G401.6 (cell line): ENCODE measurements at regions not wholly inside any gene's neighbourhood (a gene's known extent, or its start where the extent isn't known, plus 50 kb on each side); places are given as distances from the start of the nearest gene placed in this dataset.

Experiments used
- FAIRE-seq: peaks from 2 replicates; lab custom pipeline; 2012; peaks lifted over from hg19 to GRCh38; lab: Jason Lieb, UNC

DNA sequence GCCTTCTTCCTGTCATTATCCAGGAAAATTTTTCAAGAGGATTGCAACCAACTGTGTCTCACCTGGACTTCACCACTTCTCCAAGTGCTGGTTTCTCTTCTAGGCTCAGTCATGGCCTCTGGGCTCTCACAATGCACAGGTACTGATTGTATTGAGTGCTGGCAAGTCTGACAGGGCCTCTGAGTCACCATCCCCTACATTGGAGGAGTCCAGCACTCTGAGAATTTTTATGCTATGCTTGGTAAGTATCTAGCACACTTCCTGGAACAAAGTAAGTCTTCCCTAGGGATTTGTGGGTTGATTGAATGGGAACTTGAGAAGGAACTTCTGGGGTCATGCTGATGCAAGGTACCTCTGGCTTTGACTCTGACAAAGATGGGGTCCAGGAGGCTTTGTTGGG lies 147.2 kb upstream of the CELF4 start:
- FAIRE-seq = no peak

DNA sequence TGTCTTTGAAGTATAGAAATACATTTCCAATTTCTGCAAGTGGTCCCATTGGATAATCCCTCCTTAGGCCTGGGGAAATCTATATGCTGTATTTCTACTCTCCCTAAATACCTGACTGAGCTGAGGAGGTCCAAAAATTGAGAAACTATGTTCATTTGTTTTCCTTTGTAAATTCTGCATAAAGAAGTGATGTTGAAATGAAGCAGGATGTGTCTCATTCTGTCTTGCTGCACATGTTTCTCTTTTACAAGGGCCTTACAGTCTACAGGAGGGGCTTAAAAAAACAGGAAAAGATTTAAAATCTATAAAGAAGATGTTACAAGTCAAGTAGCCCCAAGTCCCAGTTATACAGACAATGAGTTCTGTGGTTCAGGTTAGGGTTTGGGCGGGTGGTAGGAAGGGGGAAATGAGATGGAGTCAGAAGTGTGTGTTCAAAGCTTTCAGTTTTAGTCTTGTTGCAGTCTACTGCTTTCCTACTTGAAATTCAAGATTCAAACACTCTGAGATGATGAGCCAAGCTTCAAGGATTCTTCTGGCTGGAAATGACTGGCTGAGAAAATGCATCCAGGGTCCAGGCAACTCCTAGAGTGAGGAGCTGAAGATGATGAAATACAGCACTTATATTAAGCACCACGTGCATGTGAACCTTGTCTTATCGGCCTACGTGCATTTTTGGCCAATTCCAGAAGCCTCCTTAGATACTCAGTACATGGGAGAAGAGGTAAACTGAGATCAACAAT lies 146.3 kb upstream of the CELF4 start:
- FAIRE-seq = no peak

DNA sequence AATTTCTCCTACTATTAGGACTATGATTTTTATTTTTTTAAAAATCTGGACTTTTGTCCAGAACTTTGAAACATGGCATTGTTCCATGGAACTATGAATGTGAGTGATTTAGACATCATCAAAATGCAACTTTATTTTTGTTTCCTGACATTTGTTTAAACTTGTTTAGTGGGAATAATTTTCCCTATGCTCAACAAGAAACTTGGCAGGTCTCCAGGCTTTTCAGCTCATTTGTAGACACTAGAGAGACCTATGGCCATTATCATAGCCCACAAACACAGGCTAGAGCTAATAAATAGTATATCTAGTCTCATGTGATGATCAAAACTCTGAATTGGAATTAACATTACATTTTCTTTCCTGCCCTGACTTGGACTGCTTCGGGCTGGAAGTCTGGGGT lies 145.1 kb upstream of the CELF4 start:
- FAIRE-seq = no peak

DNA sequence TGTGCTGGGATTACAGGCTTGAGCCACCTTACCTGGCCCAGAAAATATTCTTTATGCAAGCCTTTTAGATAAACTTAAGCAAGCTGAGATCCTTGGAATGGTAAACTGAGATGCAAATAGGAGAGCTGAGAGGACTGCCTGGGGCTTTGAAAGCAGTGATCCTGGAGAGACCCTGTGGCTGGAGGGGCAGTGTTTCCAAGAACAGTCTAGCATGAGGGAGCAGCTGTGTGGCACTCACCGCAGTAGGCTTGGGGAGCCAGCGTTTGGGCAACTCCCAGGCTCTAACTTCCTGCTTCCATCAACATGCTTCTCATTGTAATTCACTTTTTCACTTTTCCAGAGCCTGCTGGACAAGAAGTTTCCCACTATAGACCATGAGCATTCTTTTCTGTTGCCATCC lies 144.1 kb upstream of the CELF4 start:
- no peak for FAIRE-seq

DNA sequence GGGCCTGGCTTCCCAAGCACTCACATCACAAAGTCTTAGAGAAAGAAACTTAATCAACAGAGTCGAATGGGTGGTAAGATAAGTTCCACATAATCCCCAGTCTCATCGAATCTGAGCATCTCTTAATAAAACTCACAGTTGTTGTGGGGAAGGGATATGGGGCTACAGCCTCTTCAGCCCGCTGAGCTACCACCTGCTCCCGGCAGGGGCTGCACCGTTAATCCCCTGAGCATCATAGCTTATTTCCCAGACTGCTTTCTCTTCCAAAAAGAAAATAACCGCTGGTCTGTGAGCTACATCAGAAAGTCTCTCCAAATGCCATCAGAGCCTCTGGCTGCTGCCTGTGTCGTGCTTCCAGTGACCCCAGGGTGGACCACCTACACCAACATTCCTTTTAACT lies 139.4 kb upstream of the CELF4 start:
- no peak for FAIRE-seq

DNA sequence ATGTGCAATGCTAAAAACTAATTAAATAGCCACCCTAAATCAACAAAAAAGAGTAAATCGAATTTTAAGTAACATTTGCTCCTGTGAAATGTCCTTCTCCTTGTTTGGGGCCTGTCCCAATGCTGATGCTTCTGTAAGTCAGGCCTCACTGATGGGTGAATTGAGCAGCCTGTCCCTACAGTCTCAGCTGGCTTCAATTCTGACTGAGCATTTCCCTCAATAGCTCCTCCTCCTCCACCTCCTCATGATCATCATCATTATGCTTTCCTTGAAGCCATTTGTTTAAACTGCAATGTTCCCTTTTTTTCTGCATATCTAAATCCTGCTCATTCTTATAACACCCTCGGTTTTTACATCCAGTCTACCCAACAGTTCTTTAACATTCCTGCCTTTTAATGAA lies 137.2 kb upstream of the CELF4 start:
- FAIRE-seq = no peak

DNA sequence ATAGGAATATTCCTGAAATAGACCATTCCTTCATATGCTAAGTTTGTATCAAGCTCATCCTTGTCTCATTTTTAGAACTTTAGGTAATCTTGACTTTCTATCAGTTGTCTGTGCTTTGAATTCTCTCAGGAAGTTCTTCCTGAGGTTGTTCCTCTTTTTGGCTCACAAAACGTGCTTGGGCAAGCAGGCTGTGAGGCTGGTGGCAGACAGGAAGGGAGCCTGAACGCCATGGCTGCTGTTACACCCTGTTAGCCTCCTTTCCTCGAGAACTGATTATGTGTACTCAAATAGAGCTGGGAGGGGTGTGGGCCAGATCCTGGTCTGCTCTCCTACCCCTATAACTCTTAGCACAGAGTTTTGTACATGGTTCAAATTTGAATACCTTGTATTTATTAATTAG lies 136.4 kb upstream of the CELF4 start:
- FAIRE-seq = no peak

DNA sequence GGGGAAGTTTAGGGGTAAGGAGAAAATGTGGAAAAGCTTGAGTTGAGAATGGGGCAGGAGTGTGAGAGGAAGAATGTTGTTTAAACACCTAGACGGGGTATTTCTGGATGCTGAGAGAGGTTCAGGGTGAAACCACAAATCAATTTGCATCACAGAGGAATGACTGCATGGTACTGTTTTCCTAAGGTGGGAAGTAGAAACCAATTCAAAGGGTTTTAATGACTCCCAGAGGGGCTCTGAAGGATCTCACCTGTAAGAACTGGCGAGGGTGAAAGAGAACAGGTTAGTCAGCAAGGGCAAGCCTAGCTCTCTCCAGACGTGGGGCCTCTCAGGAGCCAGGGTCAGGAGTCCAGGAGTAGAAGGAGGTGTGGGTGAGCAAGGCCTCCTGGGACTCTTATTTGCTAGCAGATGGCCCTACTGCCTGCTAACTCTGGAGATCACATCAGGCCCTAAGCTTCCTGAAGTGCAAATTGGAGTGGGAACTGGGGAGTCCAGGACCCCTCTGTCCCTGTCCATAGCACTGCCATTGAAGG lies 133.0 kb upstream of the CELF4 start:
- FAIRE-seq = no peak

DNA sequence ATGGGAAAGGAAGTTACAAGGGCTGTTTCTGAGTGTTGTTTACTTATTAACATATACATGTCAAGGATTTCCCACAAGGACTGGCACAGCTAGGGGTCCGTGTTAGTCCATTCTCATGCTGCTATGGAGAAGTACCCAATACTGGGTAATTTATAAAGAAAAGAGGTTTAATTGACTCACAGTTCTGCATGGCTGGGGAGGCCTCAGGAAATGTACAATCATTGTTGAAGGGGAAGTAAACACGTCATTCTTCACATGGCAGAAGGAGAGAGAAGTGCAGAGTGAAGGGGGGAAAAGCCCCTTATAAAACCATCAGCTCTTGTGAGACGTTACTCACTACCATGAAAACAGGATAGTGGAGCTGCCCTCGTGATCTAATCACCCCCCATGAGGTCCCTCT lies 128.9 kb upstream of the CELF4 start:
- FAIRE-seq = no peak

DNA sequence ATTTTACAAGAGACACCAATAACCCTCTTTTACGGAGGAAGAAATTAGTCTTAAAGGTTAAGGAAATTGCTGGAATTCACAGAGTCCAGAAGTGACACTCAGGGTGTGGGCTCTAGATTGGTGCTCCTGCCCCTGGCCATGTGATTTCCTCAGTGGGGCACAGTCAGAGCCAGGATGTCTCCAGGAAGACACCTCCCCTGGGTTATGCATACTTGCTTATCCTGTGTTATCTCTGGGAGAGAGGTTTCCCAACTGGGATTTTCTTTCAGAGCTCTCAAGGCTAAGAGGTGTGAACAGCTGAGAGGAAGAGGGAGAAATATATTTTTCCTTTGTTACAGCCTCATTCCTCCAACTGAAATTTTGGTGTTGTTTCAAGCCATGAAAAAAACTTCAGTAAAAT lies 125.6 kb upstream of the CELF4 start:
- FAIRE-seq = no peak

DNA sequence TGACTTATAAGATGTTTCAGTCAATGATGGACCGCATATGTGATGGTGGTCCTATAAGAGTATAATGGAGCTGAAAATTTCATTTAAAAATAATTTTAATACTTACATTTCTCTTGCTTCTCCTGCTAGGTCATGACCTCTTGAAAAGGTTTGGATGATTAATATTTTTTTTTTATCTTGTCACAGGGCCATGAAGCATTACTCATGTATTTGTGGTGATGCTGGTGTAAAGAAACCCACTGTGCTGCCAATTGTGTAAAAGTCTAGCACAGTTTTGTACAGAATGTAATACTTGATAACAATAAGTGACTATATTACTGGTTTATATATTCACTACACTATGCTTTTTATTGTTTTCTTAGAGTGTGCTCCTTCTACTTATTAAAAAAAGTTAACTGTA lies 124.2 kb upstream of the CELF4 start:
- no peak for FAIRE-seq

DNA sequence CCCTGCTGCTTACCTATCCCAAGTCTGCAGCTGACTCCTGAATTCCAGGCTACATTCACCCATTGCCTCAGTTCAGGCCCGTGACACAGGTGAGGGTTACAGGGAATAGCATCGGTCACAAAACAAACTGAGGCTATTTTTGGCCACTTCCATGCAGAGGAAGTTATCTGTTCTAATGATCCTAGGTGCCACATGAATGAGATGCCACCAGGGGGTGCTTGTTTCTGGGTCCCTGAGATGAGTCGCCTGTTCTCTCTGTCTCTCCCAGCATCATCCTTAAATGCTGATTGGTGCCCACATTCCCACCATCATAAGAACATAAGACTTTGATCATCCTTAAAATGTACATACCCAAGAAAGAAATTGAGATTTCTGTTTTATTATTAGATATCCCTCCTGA lies 119.0 kb upstream of the CELF4 start:
- no peak for FAIRE-seq

DNA sequence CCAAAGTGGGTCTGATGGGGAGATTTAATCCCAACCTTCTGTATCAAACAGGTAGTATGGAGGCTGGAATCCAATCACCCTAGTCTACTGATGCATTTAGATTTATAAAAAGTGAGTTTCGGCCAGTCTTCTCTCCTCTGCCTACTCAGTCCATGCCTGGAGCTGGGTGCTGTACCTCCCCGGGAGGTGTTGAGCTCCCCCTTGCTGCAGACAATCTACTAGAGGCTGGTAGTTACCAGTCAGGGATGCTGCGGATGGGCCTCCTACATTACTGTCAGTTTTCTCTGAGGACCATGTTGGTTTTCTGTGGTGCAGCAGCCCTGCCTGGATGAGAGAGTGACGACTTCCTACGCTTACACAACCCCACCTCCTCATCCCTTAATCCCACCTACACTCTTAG lies 118.6 kb upstream of the CELF4 start:
- no peak for FAIRE-seq

DNA sequence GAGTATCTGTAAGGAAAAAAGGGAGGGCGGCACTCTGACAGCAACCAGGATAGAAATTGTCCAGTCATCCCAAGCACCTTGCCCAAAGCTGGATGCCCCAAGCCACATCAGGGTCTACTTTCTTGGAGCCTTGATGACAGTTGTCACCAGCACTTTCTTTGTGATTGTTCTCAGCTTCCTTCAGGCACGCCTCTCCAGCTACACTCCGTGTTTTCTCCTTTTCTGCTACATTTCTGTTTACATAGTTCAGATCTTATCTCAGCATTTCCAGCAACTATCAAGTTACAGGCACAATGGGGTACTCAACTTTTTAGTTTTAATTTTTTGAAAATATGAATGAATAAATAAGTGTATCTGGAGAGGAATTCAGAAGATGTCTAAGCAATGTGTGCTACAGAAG lies 115.3 kb upstream of the CELF4 start:
- FAIRE-seq = no peak

DNA sequence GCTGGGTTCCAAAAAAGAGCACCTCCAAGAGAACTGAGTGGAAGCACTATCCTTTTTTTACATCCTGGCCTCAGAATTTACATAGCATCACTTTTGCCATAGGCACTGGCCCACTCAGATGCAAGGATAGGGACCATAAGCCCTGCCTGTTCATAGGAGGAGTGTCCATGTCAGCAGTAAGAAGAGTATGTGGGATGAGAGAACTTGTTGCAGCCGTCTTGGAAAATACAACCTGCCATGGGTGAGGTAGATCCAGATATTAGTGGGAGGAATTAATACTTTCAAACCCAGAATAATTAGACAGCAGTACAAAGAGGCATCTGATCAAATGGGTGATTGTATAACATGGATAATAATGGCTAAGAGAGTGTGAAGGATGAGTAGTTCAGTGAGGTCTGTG lies 110.7 kb upstream of the CELF4 start:
- FAIRE-seq = no peak

DNA sequence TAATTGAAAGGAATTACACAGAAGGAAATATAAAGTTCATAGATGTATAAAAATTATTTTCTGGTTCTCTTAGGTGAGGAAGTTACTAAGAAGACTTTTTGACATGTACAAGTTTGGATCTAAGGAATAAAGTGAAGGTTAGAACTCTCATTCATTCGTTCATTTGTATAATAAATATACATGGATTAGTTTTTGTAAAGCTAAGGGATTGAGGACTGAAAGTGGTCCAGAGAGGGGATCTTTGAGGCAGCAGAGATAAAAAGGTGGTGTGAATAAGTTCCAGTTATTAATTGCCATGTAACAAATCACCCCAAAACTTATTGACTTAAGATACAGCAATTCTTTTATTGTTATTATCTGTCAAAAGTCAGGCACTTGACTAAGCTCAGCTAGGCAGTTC lies 110.1 kb upstream of the CELF4 start:
- FAIRE-seq = no peak

DNA sequence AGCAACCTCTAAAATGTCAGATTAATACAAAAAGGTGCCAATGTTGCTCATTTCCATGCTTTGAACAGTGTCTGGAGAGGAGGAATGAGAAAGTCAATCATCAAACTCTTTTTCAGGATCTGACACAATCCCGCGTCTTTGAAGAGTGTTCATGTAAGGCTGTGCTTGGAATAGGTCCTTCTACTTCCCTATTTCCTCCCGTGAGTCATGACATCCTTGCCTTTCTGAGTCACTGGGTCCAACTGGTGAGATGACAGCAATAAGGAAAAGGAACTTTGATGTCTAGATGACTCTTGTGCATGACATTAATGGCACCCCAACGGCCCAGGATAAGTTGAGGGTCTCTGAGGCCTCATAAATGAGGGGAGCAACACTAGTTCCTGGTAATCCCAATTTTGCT lies 109.0 kb upstream of the CELF4 start:
- no peak for FAIRE-seq

DNA sequence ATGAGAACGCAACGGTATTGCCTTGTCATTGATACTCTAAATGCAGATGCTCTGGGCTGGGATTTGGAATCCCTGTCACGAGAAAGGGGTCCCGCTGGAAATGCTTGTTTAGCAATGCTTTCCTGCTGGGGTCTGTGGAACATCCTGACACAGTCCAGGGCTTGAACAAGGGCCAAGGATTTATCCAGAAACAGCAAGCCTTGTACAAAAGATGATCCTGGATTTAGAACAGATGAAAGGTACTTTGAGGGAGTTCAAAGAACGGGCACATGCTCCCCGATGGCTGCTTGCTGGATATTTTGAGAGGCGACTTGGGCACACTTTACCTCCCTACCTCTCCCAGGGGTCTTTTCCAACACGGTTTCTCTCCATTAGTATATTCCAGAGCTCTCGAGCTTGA lies 108.1 kb upstream of the CELF4 start:
- no peak for FAIRE-seq

DNA sequence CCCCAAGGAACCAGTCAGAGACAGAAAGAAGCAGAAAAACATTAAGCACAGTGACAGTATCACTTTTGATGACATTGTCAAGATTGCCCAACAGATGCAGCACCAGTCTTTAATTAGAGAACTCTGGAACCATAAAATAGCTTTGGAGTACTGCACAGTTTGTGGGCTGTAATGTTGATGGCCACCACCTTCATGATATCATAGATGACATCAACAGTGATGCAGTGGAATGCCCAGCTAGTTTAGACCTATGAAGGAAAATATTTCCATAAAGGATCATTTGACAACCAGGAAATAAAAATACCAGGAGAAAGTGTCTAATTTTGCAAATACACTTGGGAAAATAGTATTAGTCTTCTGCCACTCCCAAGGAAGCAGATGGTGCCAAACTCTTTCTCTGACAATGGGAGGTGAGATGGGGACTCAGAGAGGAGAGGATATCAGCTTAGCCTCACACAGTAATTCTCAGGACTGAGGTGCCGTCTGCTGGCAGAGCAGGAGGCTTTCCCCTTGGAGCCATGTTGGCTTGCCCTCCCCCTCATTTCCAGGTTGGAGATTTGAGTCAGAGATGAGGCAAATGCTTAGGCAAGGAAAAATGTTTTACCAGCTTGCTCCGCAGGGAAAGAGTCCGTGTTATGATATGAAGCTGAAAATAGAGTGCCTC lies 107.5 kb upstream of the CELF4 start:
- FAIRE-seq = no peak

DNA sequence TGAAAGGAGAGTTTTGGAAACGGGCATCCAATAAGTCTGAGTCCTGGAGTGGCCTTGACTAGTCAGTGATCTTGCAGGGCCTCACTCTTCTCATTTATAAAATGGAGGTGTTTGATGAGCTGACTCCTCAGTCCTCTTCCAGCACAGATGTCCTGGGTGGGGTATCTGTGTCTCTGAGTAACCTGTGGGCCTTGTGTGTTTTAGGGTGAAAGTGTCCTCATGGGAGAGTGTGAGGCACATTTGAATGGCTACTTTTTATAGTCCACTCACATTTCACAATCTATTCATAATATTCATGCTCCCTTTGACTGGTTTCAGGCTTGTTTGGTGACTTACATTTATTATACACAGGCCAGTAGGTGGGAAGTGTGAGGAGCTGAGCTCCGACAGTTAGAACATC lies 106.4 kb upstream of the CELF4 start:
- no peak for FAIRE-seq

DNA sequence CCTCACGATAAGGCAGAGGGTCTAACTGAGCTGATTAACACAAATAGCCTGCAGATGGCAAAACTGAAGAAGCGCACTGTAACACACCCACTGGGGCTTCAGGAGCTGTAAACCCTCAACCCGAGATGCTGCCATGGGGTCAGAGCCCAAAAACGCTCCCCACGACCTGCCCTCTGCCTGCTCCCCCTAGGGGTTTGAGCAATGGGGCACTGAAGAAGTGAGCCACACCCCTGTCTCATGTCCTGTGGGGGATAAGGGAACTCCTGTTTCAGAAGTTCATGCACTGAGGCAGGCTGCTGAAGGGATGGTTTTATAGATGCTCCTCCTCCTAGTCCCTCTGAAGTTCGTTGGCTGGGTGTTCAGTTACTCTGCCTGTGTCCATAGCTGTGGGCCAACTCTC lies 105.9 kb upstream of the CELF4 start:
- no peak for FAIRE-seq

DNA sequence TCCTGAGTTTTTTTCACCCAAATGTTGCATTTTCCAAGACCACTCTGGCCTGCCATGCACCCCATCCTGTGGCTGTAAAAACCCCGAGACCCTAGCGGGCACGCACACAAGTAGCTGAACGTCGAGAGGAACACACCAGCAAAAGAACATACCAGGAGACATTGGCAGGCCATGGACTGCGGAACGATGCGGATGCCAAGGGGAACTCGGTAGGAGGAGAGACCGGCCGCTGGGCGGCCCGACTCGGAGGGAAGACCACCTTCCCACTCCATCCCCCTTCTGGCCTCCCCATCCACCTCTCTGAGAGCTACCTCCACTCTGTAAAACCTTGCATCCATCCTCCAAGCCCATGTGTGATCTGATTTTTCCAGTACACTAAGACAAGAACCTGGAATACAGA lies 105.5 kb upstream of the CELF4 start:
- FAIRE-seq = no peak

DNA sequence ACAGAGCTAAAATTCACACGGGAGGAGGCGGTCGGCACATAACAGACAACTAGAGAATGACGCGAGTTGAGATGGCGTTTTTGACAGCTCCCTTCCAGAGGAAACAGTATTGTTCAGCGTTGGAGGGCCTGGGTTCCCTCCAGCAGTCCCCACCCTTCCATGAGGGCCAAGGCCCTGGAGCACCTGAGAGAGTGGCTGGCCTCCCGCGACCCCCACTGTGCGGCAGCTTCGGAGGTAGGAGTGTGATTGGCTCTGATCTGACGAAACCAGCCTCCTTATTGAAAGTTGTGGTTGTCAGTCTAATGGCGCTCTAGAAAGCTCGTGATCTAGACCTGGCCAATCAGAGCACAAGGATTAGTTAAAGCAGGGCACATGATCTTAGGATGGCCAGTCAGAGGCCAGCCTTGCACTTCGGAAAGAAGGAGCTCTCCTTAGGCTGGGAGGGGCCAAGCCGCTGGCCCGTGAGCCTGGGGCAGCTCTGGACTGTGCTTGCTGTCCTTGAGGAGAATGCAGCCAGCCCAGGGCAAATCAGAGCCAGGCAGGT lies 104.5 kb upstream of the CELF4 start:
- FAIRE-seq = no peak
